Upper lobe of left lung (tissue), 6 donors: ENCODE measurements at regions not wholly inside any gene's neighbourhood (a gene's known extent, or its start where the extent isn't known, plus 50 kb on each side); places are given as distances from the start of the nearest gene placed in this dataset.
A peak's percentile ranks its signal among the peaks of the same experiment; 100 is the strongest.

Experiments
- ATAC-seq, 2 donors: fragments of 200-7000 bp; cut with Tn5 transposase; one replicate each; pipeline ENCODE4 v1.9.1; 2022; ENCODE audit warnings: mild to moderate bottlenecking in 2 of 2, moderate library complexity in 2 of 2; ENCODE audit not compliant: low FRiP score in 2 of 2
- DNase-seq, 2 donors: peaks; one replicate each; pipeline ENCODE4 v3.0.0-alpha.2; 2019 to 2020
- H3K27ac ChIP-seq, 4 donors: fragments of 200-600 bp; sonication (generic); one replicate each; pipeline ENCODE4 v1.5.1; 2016 to 2019
- H3K27me3 ChIP-seq, 4 donors: fragments of 200-600 bp; sonication (generic); one replicate each; pipeline ENCODE4 v1.5.1; 2017 to 2019
- H3K36me3 ChIP-seq, 4 donors: fragments of 200-600 bp; sonication (generic); one replicate each; pipeline ENCODE4 v1.5.1; 2016 to 2019
- H3K4me1 ChIP-seq, 4 donors: fragments of 200-600 bp; sonication (generic); one replicate each; pipeline ENCODE4 v1.5.1; 2018 to 2019
- H3K4me3 ChIP-seq, 4 donors: fragments of 200-600 bp; sonication (generic); one replicate each; pipeline ENCODE4 v1.5.1; 2017 to 2019; ENCODE audit warnings: mild to moderate bottlenecking in 2 of 4, moderate library complexity in 1 of 4
- H3K9me3 ChIP-seq, 4 donors: fragments of 200-600 bp; sonication (generic); one replicate each; pipeline ENCODE4 v1.5.1; 2018 to 2019
- CTCF ChIP-seq, 6 experiments: fragments of 450-650 bp in 4 of 6; fragments of 200-600 bp in 2 of 6; sonication (generic) in 2 of 6; IDR thresholded peaks; one replicate each; pipeline ENCODE4 v1.5.1; 2016 to 2019; ENCODE audit warnings: antibody characterized with exemption in 6 of 6
- EP300 ChIP-seq, 4 donors: sonication (generic); formaldehyde crosslinking; IDR thresholded peaks; one replicate each; pipeline ENCODE4 v1.5.1; 2017; ENCODE audit warnings: antibody characterized with exemption in 4 of 4, control low read depth in 2 of 4
- POLR2A ChIP-seq, 4 donors: fragments of 450-650 bp; IDR thresholded peaks; one replicate each; pipeline ENCODE4 v1.5.1; 2016 to 2017; ENCODE audit warnings: antibody characterized with exemption in 4 of 4, mild to moderate bottlenecking in 2 of 4
- POLR2AphosphoS5 ChIP-seq, 2 donors: sonication (generic); formaldehyde crosslinking; IDR thresholded peaks; one replicate each; pipeline ENCODE4 v1.5.1; 2017; ENCODE audit warnings: antibody characterized with exemption in 2 of 2
- WGBS, 2 donors: methylation state at CpG; one replicate each; pipeline ENCODE4 v1.1.5; 2017 to 2018; 5-methylcytosine and 5-hydroxymethylcytosine counted together
- donor health status: DM: no; HTN: no; CAD: no; lungs with moderate emphysema.
- donor health status: DM: no; HTN: yes; CAD: no; lungs with severe emphysema.

GRCh38 chr15:31591908-31592307, 265.3 kb downstream of the KLF13 start:
- TF ChIP-seq POLR2AphosphoS5 (IDR thresholded peaks at IDR 0.05), result no peak
- no peak for TF ChIP-seq EP300 (IDR thresholded peaks at IDR 0.05)
- TF ChIP-seq POLR2A (IDR thresholded peaks at IDR 0.05), result no peak
- TF ChIP-seq CTCF (IDR thresholded peaks at IDR 0.05), result no peak
- H3K4me1 ChIP-seq, result no peaks in the 10 kb centered on the region
- ATAC-seq (no peak), DNase-seq (no peak)
- no peaks in the 10 kb centered on the region for H3K9me3 ChIP-seq
- no peaks in the 10 kb centered on the region for H3K27me3 ChIP-seq
- no peak overlapping the region for H3K27ac ChIP-seq
- H3K36me3 ChIP-seq, result no peaks in the 10 kb centered on the region
- H3K4me3 ChIP-seq, result no peak overlapping the region

- Histone ChIP-seq H3K9me3 (no peaks in the 10 kb centered on the region), H3K27ac (no peak overlapping the region), H3K27me3 (no peaks in the 10 kb centered on the region), H3K4me1 (peaks cover 0 to 7% (median 0%) of the 10 kb centered on the region in 4 donors), H3K36me3 (no peaks in the 10 kb centered on the region), H3K4me3 (no peak overlapping the region)
- DNase-seq (no peak), ATAC-seq (no peak)
- 53 to 81% methylated on average over 1 of the region's 1 CpG for WGBS, 2 donors
- TF ChIP-seq POLR2AphosphoS5 (IDR thresholded peaks at IDR 0.05) (no peak), CTCF (IDR thresholded peaks at IDR 0.05) (no peak), EP300 (IDR thresholded peaks at IDR 0.05) (no peak), POLR2A (IDR thresholded peaks at IDR 0.05) (no peak)
Measured at GRCh38 chr15:31597466-31597865, 270.8 kb downstream of the KLF13 start.

- peaks cover 0 to 6% (median 0%) of the 10 kb centered on the region in 4 donors for H3K9me3 ChIP-seq
- no peak overlapping the region for H3K27ac ChIP-seq
- ATAC-seq, result no peak
- no peaks in the 10 kb centered on the region for H3K27me3 ChIP-seq
- WGBS, 2 donors, result 16 to 28% methylated on average over 6 to 7 of the region's 7 CpGs
- no peaks in the 10 kb centered on the region for H3K36me3 ChIP-seq
- no peak for TF ChIP-seq EP300 (IDR thresholded peaks at IDR 0.05)
- no peak for TF ChIP-seq POLR2A (IDR thresholded peaks at IDR 0.05)
- no peak for TF ChIP-seq POLR2AphosphoS5 (IDR thresholded peaks at IDR 0.05)
- TF ChIP-seq CTCF (IDR thresholded peaks at IDR 0.05), result no peak
- DNase-seq, result peak in 1 of 2 donors; percentile 82
- H3K4me3 ChIP-seq, result no peak overlapping the region
- H3K4me1 ChIP-seq, result peaks cover 0 to 7% (median 0%) of the 10 kb centered on the region in 4 donors
Measured at GRCh38 chr15:31598620-31599019, 272.0 kb downstream of the KLF13 start.

DNA sequence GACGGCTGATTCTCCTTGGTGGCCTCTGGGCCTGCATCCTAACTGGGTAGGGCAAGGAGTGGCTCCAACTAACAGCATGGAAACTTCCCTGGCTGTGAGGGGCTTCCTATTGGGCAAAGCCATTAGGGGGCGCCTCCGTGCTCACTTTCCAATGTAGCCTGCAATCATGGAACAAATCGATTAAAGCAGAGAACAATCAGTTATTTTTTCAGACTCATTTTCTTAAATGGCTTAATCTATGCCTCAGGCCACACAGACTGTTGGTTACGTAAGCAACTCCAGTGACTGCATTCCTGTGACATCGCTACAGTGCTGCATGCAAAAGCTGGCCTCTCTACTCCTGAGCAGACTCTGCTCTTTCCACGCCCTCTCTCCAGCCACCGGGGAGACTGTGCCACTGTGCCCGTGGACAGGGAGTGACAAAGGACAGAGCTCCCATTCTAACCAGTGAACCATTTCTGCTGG, 278.9 kb downstream of the KLF13 start:
- H3K27me3 ChIP-seq, result no peaks in the 10 kb centered on the region
- DNase-seq (no peak), ATAC-seq (peak in 1 of 2 donors; percentile 68)
- H3K4me3 ChIP-seq, result no peak overlapping the region
- peaks cover 0 to 3% (median 0%) of the 10 kb centered on the region in 4 donors for H3K4me1 ChIP-seq
- TF ChIP-seq EP300 (IDR thresholded peaks at IDR 0.05), result no peak
- TF ChIP-seq POLR2AphosphoS5 (IDR thresholded peaks at IDR 0.05), result no peak
- no peak for TF ChIP-seq POLR2A (IDR thresholded peaks at IDR 0.05)
- no peak for TF ChIP-seq CTCF (IDR thresholded peaks at IDR 0.05)
- peaks cover 0 to 6% (median 0%) of the 10 kb centered on the region in 4 donors for H3K9me3 ChIP-seq
- H3K36me3 ChIP-seq, result no peaks in the 10 kb centered on the region
- H3K27ac ChIP-seq, result no peak overlapping the region
- WGBS, 2 donors, result 52 to 55% methylated on average over 7 to 9 of the region's 9 CpGs

DNA sequence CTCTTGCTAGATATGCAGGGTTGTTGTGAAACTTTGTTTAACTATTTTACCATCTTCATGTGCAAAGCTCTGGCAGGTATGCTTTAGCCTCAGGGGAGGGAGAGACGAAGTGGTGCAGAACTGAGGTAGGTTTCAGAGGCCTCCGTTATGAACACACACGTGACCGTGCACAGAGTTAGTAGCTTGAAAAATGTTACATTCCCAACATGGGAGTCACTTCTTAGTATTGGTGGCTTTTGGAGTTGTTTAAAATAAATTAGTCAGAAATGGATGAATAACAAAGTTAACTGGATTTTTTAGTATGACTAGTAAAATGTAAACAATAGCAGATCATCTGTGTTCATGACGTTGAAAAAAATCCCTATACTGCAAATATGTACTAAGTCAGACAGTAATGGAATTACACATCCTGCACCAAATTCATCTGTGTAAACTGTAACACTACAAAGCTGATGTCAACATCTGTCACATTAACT, 279.6 kb downstream of the KLF13 start:
- TF ChIP-seq CTCF (IDR thresholded peaks at IDR 0.05), result no peak
- no peak for TF ChIP-seq POLR2AphosphoS5 (IDR thresholded peaks at IDR 0.05)
- no peak for TF ChIP-seq EP300 (IDR thresholded peaks at IDR 0.05)
- TF ChIP-seq POLR2A (IDR thresholded peaks at IDR 0.05), result no peak
- Histone ChIP-seq H3K27me3 (no peaks in the 10 kb centered on the region), H3K4me1 (peaks cover 0 to 3% (median 0%) of the 10 kb centered on the region in 4 donors), H3K4me3 (no peak overlapping the region), H3K36me3 (no peaks in the 10 kb centered on the region), H3K9me3 (peaks cover 0 to 6% (median 0%) of the 10 kb centered on the region in 4 donors), H3K27ac (no peak overlapping the region)
- ATAC-seq (no peak), DNase-seq (no peak)
- 76 to 88% methylated on average over 5 of the region's 5 CpGs for WGBS, 2 donors
